H1 (cell line): ENCODE measurements at regions not wholly inside any gene's neighbourhood (a gene's known extent, or its start where the extent isn't known, plus 50 kb on each side); places are given as distances from the start of the nearest gene placed in this dataset.

Source experiments
- CTCF ChIA-PET: fragments of 300-600 bp; sonication (Branson Sonifier 250); formaldehyde crosslinking; loops from one replicate; lab custom pipeline; 2021; ENCODE audit not compliant: partially characterized antibody; lab: Charles Lee
- POLR2A ChIA-PET: fragments of 300-600 bp; sonication (Branson Sonifier 250); formaldehyde crosslinking; loops from one replicate; lab custom pipeline; 2021; ENCODE audit warnings: inconsistent platforms; ENCODE audit not compliant: partially characterized antibody; lab: Charles Lee
- DNase-seq, 2 experiments: peaks; one replicate each; pipeline versions ENCODE4 v3.0.0 to v3.0.0-alpha.2; 2010 to 2022; ENCODE audit warnings: low spot score in 2 of 2, low read depth in 1 of 2, mixed read lengths in 1 of 2
- FAIRE-seq: peaks from 2 replicates; lab custom pipeline; 2011; peaks lifted over from hg19 to GRCh38; lab: Jason Lieb, UNC
- H2AFZ ChIP-seq: 2 replicates; pipeline ENCODE4 v1.8.1; 2012; ENCODE audit warnings: low read length, inconsistent platforms
- H2AK5ac ChIP-seq: 2 replicates; pipeline ENCODE4 v1.6.1; 2013; ENCODE audit warnings: low read depth, low read length
- H2BK120ac ChIP-seq: replicated peaks from 2 replicates; pipeline ENCODE3; 2013; ENCODE audit warnings: low read depth, low read length, inconsistent platforms
- H2BK12ac ChIP-seq: 2 replicates; pipeline ENCODE4 v1.6.1; 2013; ENCODE audit warnings: low read depth, low read length
- H2BK15ac ChIP-seq: 2 replicates; pipeline ENCODE4 v1.6.1; 2013; ENCODE audit warnings: low read length
- H2BK20ac ChIP-seq: 2 replicates; pipeline ENCODE4 v1.6.1; 2013; ENCODE audit warnings: low read length
- H2BK5ac ChIP-seq: 2 replicates; pipeline ENCODE4 v1.6.1; 2013; ENCODE audit warnings: low read depth, low read length
- H3K14ac ChIP-seq: 2 replicates; pipeline ENCODE4 v1.6.1; 2013; ENCODE audit warnings: inconsistent platforms; ENCODE audit not compliant: insufficient read length
- H3K18ac ChIP-seq: 2 replicates; pipeline ENCODE4 v1.6.1; 2013; ENCODE audit warnings: low read length; ENCODE audit errors: extremely low read depth
- H3K23ac ChIP-seq: 2 replicates; pipeline ENCODE4 v1.6.1; 2013; ENCODE audit warnings: inconsistent platforms; ENCODE audit not compliant: insufficient read length
- H3K23me2 ChIP-seq: 2 replicates; pipeline ENCODE4 v1.6.1; 2013; ENCODE audit warnings: low read depth, low read length
- H3K27ac ChIP-seq: 2 replicates; pipeline ENCODE4 v1.6.1; 2011; ENCODE audit warnings: low read depth, low read length, inconsistent platforms
- H3K27me3 ChIP-seq, 4 experiments: replicated peaks in 1 of 4; 1 replicate in 1 of 4; 2 replicates in 3 of 4; pipeline versions ENCODE4 v1.6.1 to v1.8.1; 2011 to 2013; ENCODE audit warnings: low read length in 3 of 4, mild to moderate bottlenecking in 3 of 4, inconsistent platforms in 2 of 4, mixed read lengths in 2 of 4, moderate library complexity in 1 of 4; ENCODE audit not compliant: control insufficient read depth in 3 of 4, insufficient read depth in 3 of 4; ENCODE audit errors: extremely low read depth in 1 of 4
- H3K36me3 ChIP-seq, 4 experiments: 2 replicates each; pipeline versions ENCODE4 v1.6.1 to v1.8.1; 2011 to 2013; ENCODE audit warnings: mild to moderate bottlenecking in 4 of 4, low read length in 3 of 4, moderate library complexity in 2 of 4, control low read depth in 1 of 4, inconsistent platforms in 1 of 4; ENCODE audit not compliant: insufficient read depth in 4 of 4, control insufficient read depth in 2 of 4
- H3K4ac ChIP-seq: replicated peaks from 2 replicates; pipeline ENCODE3; 2013; ENCODE audit warnings: low read length, low read depth, mixed read lengths, inconsistent platforms; ENCODE audit not compliant: insufficient read length
- H3K4me1 ChIP-seq, 4 experiments: replicated peaks in 1 of 4; 1 replicate in 1 of 4; 2 replicates in 3 of 4; pipeline versions ENCODE4 v1.6.1 to v1.8.1; 2011 to 2013; ENCODE audit warnings: low read length in 3 of 4, inconsistent platforms in 2 of 4, mixed read lengths in 1 of 4; ENCODE audit not compliant: insufficient read depth in 4 of 4, control insufficient read depth in 3 of 4
- H3K4me2 ChIP-seq, 2 experiments: 2 replicates each; pipeline versions ENCODE4 v1.6.1 to v1.8.1; 2011 to 2013; ENCODE audit warnings: low read depth in 2 of 2, low read length in 2 of 2, control low read depth in 1 of 2, inconsistent platforms in 1 of 2, mild to moderate bottlenecking in 1 of 2; ENCODE audit not compliant: insufficient read depth in 1 of 2
- H3K4me3 ChIP-seq, 4 experiments: fragments of 200-600, 300-600 bp in 1 of 4; sonication (generic), shearing (Covaris generic), sonication (Bioruptor Twin) in 1 of 4; 2 replicates each; pipeline versions ENCODE4 v1.5.1 to v1.8.1; 2011 to 2016; ENCODE audit warnings: low read length in 4 of 4, low read depth in 3 of 4, control low read depth in 2 of 4, inconsistent platforms in 2 of 4, mild to moderate bottlenecking in 2 of 4, mixed read lengths in 1 of 4, moderate library complexity in 1 of 4; ENCODE audit not compliant: insufficient read depth in 2 of 4; ENCODE audit errors: extremely low read depth in 1 of 4
- H3K56ac ChIP-seq: replicated peaks from 2 replicates; pipeline ENCODE3; 2013; ENCODE audit warnings: low read depth, mild to moderate bottlenecking, mixed read lengths, low read length, inconsistent platforms; ENCODE audit not compliant: insufficient read length
- H3K79me1 ChIP-seq: 2 replicates; pipeline ENCODE4 v1.6.1; 2013; ENCODE audit warnings: low read depth, low read length, control low read depth
- H3K79me2 ChIP-seq, 2 experiments: 2 replicates each; pipeline versions ENCODE4 v1.6.1 to v1.8.1; 2012 to 2013; ENCODE audit warnings: low read length in 2 of 2, mild to moderate bottlenecking in 2 of 2, inconsistent platforms in 1 of 2; ENCODE audit not compliant: insufficient read depth in 2 of 2, control insufficient read depth in 1 of 2
- H3K9ac ChIP-seq, 4 experiments: replicated peaks in 1 of 4; 1 replicate in 1 of 4; 2 replicates in 3 of 4; pipeline versions ENCODE4 v1.6.1 to v1.8.1; 2011 to 2013; ENCODE audit warnings: low read depth in 3 of 4, low read length in 3 of 4, control low read depth in 2 of 4, mild to moderate bottlenecking in 2 of 4, moderate library complexity in 2 of 4, inconsistent platforms in 1 of 4; ENCODE audit errors: extremely low read depth in 1 of 4
- H3K9me3 ChIP-seq, 2 experiments: 2 replicates each; pipeline versions ENCODE4 v1.6.1 to v1.8.1; 2012 to 2013; ENCODE audit warnings: mild to moderate bottlenecking in 2 of 2, moderate library complexity in 2 of 2, control low read depth in 1 of 2, inconsistent platforms in 1 of 2, low read depth in 1 of 2, low read length in 1 of 2, mixed read lengths in 1 of 2; ENCODE audit not compliant: insufficient read depth in 2 of 2
- H4K20me1 ChIP-seq, 2 experiments: replicated peaks in 1 of 2; 2 replicates each; pipeline versions ENCODE3 to v1.8.1; 2011 to 2013; ENCODE audit warnings: inconsistent platforms in 2 of 2, low read length in 2 of 2, mild to moderate bottlenecking in 1 of 2; ENCODE audit not compliant: insufficient read depth in 2 of 2, control insufficient read depth in 1 of 2
- H4K5ac ChIP-seq: 2 replicates; pipeline ENCODE4 v1.6.1; 2013; ENCODE audit warnings: low read length, low read depth, mixed read lengths, inconsistent platforms; ENCODE audit not compliant: insufficient read length
- H4K8ac ChIP-seq: 2 replicates; pipeline ENCODE4 v1.8.0; 2013; ENCODE audit warnings: mild to moderate bottlenecking, moderate library complexity, low read length, inconsistent platforms; ENCODE audit not compliant: insufficient read depth; ENCODE audit errors: extremely low read depth
- H4K91ac ChIP-seq: replicated peaks from 2 replicates; pipeline ENCODE3; 2013; ENCODE audit warnings: low read length, mixed read lengths, inconsistent platforms; ENCODE audit not compliant: insufficient read length
- ASH2L ChIP-seq: fragments of 200-600, 300-600 bp; sonication (generic); IDR thresholded peaks from one replicate; pipeline ENCODE4 v1.7.1; 2017; ENCODE audit warnings: low read length
- CTBP2 ChIP-seq: IDR thresholded peaks from 2 replicates; pipeline ENCODE4 v1.7.0; 2011; ENCODE audit warnings: borderline replicate concordance, mild to moderate bottlenecking, moderate library complexity, mixed read lengths, low read length; ENCODE audit not compliant: insufficient read depth, insufficient read length
- EP300 ChIP-seq, 2 experiments: IDR thresholded peaks; 1 replicate in 1 of 2; 2 replicates in 1 of 2; pipeline ENCODE4 v1.6.1; 2011 to 2012; ENCODE audit warnings: low read depth in 2 of 2, low read length in 2 of 2, mild to moderate bottlenecking in 2 of 2, borderline replicate concordance in 1 of 2, inconsistent platforms in 1 of 2, moderate library complexity in 1 of 2
- FOSL1 ChIP-seq: IDR thresholded peaks from 2 replicates; pipeline ENCODE4 v1.6.1; 2011; ENCODE audit warnings: mild to moderate bottlenecking, low read depth, low read length, moderate library complexity; ENCODE audit not compliant: insufficient read depth
- GTF2F1 ChIP-seq: IDR thresholded peaks from 2 replicates; pipeline ENCODE4 v1.6.1; 2012; ENCODE audit warnings: low read depth, low read length, improper control_type of control experiment, borderline replicate concordance
- POLR2AphosphoS5 ChIP-seq: IDR thresholded peaks from 2 replicates; pipeline ENCODE4 v1.6.1; 2011; ENCODE audit warnings: low read depth, low read length
- SP1 ChIP-seq: IDR thresholded peaks from 2 replicates; pipeline ENCODE4 v1.6.1; 2011; ENCODE audit warnings: low read depth, low read length
- SP2 ChIP-seq: IDR thresholded peaks from 2 replicates; pipeline ENCODE4 v1.6.1; 2012; ENCODE audit warnings: mild to moderate bottlenecking, low read length, inconsistent platforms
- YY1 ChIP-seq: IDR thresholded peaks from 2 replicates; pipeline ENCODE4 v1.6.1; 2011; ENCODE audit warnings: low read depth, mild to moderate bottlenecking, low read length
- WGBS, 2 experiments: shearing (Covaris generic) in 1 of 2; methylation state at CpG; one replicate each; pipeline versions ENCODE4 v1.1.6 to v1.1.7; 2013 to 2015; ENCODE audit warnings: low lambda C conversion rate in 2 of 2, mixed read lengths in 2 of 2, inconsistent platforms in 1 of 2, low coverage in 1 of 2, missing lambda C conversion rate in 1 of 2; ENCODE audit not compliant: insufficient replicate concordance in 2 of 2, insufficient coverage in 1 of 2, insufficient read length in 1 of 2; ENCODE audit errors: extremely low coverage in 1 of 2, missing lambda C conversion rate in 1 of 2; 5-methylcytosine and 5-hydroxymethylcytosine counted together
- TF ChIP-seq, protein P1 (sequence below): IDR thresholded peaks from 2 replicates; pipeline ENCODE4 v1.6.1; 2012; ENCODE audit warnings: inconsistent platforms

DNA sequence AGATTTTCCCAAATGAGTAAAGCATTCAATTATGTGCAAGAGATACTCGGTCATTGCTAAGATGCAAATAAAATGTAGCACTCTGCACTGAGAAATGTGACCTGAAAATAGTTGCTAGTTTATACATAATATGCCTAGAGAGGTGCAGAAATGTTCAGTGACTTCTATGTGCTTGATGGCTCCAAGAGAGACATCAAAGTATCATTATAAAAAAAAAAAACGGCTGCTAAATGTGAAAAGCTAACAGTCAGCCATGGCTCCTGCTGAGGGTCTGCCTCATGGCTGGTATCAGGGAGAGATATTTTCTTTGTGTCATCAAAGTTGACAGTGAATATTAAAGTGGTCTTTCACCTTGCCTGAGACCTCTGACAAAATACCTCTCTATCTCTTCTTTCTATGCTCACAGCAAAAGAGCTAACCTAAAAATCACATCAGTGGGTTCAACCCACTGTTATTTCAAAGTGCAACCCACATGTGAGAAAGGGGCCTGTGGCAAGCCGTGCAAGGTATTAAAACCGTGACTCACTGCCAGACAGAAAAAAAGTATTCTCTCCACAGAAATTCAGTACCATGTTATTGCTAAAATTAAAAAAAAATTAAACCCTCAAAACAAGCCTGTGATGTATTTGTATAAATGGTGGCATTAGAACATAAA lies 259.0 kb downstream of the HIVEP2 start:
- 92% methylated on average over 4 of the region's 4 CpGs; no CpG with 5 or more reads in 1 of the 2 experiments for WGBS, 2 experiments
- Histone ChIP-seq H4K5ac (no peak overlapping the region), H2BK15ac (no peak overlapping the region), H3K79me2 (no peaks in the 10 kb centered on the region), H2AFZ (no peak overlapping the region), H4K20me1 (no peaks in the 10 kb centered on the region), H3K23ac (no peak overlapping the region), H3K14ac (no peak overlapping the region), H3K27me3 (no peaks in the 10 kb centered on the region), H3K56ac (no peak overlapping the region), H2BK20ac (no peak overlapping the region), H3K36me3 (no peaks in the 10 kb centered on the region), H3K9ac (no peak overlapping the region), H2BK12ac (no peak overlapping the region), H4K91ac (no peak overlapping the region), H3K18ac (no peak overlapping the region), H4K8ac (no peak overlapping the region), H3K9me3 (no peaks in the 10 kb centered on the region), H3K23me2 (no peaks in the 10 kb centered on the region), H3K4ac (no peak overlapping the region), H2AK5ac (no peak overlapping the region), H3K27ac (no peak overlapping the region), H3K4me3 (no peak overlapping the region), H3K79me1 (no peaks in the 10 kb centered on the region), H2BK5ac (no peak overlapping the region), H3K4me1 (no peaks in the 10 kb centered on the region), H3K4me2 (no peak overlapping the region), H2BK120ac (no peak overlapping the region)
- ChIA-PET CTCF (interaction anchor here (0.7 kb wide), 2 partner anchors 12 to 729 kb away, joined by 3 to 4 read pairs; no protein-coding TSS in a partner anchor), POLR2A (no interaction called here)
- DNase-seq = no peak
- FAIRE-seq = no peak
- TF ChIP-seq FOSL1 = no peak
- TF ChIP-seq ASH2L = no peak
- no peak for TF ChIP-seq SP1
- no peak for TF ChIP-seq SP2
- TF ChIP-seq POLR2AphosphoS5 = no peak
- TF ChIP-seq EP300 (IDR thresholded peaks at IDR 0.05; ENCODE audit: borderline replicate concordance in 1 of 2, low read depth in 2 of 2, low read length in 2 of 2) = no peak
- TF ChIP-seq GTF2F1 = no peak
- TF ChIP-seq, protein P1, sequence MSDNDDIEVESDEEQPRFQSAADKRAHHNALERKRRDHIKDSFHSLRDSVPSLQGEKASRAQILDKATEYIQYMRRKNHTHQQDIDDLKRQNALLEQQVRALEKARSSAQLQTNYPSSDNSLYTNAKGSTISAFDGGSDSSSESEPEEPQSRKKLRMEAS = no peak
- TF ChIP-seq CTBP2 = no peak
- no peak for TF ChIP-seq YY1
